Renal cortex interstitium (tissue), 11 donors: ENCODE measurements at regions not wholly inside any gene's neighbourhood (a gene's known extent, or its start where the extent isn't known, plus 50 kb on each side); places are given as distances from the start of the nearest gene placed in this dataset.
A peak's percentile ranks its signal among the peaks of the same experiment; 100 is the strongest.
"Not testable (repeated sequence)": the region's sequence is repeated elsewhere in the genome, so short reads cannot be mapped to it uniquely, and the experiment has no call there.

ENCODE experiments used
- DNase-seq, 11 donors: peaks; one replicate each; pipeline ENCODE4 v3.0.0-alpha.2; 2013; ENCODE audit warnings: low read depth in 9 of 11, low spot score in 4 of 11; ENCODE audit errors: extremely low read depth in 1 of 11

DNA sequence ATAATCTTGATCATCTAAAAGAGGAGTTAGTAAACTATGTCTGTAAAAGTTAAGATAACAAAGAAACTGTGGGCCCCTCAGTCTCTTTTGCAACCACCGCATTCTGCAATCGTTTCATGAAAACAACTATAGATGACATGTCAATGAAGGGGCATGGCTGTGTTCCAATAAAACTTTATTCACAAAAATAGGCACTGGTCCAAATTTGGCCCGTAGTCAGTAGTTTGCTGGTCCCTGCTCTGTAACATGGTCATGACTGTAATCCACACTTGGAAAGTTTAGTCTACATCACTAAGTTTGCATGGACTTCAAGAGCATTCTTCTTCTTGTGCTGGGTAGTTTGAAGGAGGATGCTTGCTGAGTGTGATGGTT is 299.3 kb upstream of the PSMD7 start:
- no peak for DNase-seq

DNA sequence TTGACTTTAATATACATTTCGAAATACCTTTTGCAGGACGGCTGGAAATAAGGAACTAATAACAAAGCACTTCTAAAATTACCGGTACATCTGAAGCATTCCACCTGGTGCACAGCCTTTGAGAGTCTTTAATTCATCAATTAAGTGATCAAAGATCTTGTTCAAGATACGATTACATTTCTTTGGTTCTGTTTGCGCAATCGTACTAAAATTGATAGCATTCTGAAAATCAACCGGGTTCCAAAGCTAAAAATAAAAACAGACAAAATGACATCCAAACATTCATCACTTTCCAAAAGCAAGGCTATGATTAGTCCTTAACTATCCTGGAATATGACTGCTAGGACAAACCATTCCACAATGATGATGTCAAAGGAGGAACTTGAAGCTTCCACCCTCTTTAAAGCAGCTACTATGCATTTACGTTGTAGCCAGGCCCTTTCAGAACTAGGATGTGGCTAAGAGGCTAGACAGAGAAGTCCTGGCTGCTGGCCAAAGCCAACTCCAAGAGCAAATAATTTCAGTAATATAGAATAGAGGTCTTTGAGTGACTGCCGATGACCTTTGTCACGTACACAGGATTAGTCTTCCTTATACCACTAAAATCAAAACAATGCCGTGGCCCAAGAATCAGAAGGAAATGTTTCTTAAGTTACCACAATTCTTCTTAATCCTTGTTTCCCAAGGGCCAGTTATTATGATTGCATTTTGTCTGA is 299.8 kb upstream of the PSMD7 start:
- DNase-seq: no peak

DNA sequence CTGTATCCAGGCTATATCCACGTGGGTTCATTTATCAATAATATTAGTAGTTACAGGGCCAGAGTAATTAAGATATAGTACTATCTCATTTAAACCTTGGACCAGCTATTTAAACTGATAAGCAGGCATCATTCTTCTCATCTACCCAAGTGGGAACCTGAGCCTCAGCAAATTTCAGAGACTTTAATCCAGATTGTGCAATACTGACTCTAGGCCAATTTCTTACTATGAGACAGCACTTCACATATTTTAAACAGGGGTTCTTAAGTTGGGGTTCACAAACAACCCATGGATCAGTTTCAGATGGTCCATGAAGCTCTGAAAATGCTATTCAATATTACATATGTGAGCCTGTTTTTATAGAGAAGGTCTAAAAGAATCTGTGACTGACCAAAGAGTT is 302.7 kb upstream of the PSMD7 start:
- no peak for DNase-seq

DNA sequence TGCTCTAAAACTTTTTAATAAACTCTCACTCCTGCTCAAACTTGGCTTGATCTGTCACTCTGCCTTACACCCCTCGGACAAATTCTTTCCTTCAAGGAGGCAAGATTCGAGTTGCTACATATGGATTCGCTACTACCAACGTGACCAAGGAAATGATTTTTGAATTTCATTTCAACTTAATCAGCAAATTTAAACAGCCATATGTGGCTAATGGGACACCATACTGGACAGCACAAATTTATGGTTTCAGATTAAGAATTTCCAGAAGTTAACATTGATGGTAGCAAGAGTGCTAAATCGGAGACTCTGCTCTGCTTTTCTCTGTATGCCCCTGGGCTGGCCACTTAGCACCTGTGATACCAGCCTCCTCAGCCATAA is 318.2 kb upstream of the PSMD7 start:
- no peak for DNase-seq

DNA sequence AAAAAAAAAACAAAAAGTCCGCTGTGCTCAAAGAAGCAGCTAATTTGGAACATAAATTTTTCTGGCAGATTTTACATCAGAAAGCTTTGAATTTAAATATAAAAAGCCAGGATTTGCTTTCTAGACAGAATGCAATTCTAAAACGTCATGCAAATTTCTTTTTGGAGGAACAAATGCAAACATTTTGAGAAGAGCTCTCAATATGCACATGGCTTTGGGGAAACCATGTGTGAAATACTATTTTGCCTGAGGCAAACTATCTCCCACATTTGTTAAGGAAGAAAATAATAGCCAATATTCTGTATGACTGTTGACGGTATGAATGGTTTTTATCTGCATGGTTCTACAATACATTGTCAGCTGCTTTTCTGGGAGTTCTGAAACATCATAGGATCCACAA is 320.0 kb upstream of the PSMD7 start:
- no peak for DNase-seq

DNA sequence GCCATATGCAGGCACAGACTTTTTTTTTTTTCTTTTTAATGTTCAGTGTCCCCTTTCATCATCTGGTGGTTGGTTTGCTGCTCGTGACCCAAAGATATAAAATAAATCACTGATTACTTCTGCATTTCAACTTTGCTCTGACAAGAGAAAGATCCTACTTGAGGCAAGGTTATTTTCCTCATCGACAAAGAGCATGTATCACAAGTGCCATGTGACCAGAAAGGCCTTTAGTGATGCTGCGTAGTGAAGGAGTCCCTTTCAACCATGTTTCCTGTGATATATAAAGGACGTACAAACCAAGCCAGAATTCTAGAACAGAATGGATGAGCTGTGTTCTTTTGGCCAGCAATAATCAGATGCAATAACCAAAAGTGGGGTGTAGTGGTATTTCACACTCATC is 323.4 kb upstream of the PSMD7 start:
- DNase-seq: no peak

DNA sequence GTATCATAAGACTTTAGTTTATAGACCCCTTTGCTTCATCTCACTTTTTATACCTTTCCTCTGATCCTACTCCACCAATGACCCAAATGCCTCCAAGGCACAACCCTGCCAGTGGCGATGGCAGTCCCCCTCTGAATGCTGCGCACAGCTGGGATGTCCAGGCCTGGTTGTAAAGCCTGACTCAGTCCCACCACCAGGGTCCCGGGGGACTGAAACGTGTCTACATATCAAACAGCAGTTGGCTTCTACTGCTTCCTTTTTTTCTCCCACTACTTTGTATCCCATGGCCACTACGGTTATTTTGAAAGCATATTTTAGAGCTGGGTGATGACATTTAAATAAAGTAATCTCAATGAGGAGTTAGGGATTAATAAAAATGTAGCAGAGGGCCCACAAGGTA is 329.8 kb upstream of the PSMD7 start:
- DNase-seq: no peak

DNA sequence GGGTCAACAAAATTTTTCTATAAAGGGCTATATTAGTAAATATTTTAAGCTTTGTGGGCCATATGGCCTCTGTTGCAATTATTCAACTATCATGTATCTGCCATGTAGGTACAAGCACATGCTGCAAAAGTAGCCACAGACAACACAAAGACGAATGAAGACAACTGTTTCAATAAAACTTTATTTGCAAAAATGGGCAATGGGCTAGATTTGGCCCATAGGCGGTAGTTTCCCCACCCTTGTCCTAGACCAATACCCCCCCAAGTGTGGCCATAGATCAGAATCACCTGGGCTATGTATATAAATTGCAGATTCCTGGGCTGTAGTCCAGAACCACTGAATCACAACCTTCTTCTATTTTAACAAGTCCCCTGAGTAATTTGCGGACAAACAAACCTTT is 331.0 kb upstream of the PSMD7 start:
- no peak for DNase-seq

DNA sequence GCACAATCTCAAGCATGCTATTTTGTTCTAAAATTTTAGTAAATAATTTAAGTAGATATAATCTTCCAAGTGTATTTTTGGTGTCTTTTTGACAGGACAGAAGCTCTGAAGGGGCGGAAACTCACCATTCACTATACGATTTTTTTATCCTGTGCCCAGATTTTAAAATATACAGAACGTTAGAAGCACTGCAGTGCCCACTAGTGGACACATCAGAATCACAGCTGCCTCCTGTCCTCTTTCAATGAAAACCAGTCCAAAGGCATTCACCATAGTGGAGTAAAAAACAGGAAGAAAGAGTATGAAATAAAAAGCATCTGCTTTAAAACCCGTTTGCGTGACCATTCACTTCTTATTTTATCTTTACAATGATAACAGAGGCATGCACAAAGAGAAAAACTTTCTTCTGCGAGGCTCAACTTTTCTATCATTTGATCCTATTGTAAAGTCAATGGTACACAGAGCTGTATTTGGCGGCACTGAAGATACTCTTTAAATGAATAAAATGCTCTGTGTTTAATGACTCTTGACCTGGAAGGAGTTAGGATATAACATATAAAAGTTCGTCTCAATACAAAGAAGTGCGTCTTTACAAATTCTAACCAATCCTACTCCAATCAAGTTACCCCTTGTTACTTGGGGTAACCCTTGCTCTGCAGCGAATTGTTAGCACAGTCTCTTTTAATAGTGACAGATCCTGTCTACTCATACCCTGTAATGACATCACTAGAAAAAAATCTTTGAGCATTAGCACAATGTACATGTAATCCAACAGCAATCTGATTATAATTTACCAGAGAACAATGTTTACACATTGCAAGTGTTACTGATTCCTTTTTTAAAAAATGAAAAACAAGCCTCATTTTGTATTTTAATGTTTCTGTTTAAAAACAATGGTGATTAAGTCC is 339.8 kb upstream of the PSMD7 start:
- DNase-seq: peak; percentile 35 to 71 (median 45)

DNA sequence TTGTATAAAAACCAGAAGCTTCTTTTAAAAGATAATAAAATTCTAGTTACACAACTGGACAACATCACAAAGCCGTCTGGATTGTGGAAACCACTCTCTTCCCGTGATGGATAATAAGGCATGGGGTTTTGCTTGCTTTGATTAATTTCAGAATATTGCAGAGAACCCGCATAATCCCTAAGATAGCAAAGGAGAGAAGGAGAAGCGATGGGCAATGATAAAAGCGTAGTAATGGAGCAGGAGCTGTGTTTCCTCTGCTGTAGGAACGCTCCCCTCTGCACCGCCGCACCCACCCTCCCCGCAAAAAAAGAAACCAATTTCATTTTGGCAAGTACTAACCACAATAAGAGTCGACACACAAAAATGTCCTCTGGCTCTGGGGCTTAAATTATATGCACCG is 340.9 kb upstream of the PSMD7 start:
- DNase-seq: no peak

DNA sequence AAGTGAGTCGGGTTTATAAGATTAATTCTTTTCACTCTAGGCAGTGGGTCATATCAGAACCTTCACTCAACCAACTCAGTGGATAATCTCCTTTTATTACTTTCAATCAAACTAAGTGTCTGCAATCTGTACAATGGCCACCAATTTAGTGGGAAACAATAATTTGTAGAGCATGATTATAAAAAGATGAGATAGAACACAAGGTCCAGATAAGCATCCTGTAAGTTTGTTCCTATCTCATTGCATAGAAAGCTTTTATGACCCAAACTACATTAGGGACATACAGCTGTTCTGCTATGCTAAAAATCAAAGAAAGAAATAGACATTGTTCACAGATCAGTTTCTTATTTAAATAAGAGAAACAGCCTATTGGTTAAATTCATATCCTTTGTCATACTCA is 341.4 kb upstream of the PSMD7 start:
- DNase-seq: no peak

DNA sequence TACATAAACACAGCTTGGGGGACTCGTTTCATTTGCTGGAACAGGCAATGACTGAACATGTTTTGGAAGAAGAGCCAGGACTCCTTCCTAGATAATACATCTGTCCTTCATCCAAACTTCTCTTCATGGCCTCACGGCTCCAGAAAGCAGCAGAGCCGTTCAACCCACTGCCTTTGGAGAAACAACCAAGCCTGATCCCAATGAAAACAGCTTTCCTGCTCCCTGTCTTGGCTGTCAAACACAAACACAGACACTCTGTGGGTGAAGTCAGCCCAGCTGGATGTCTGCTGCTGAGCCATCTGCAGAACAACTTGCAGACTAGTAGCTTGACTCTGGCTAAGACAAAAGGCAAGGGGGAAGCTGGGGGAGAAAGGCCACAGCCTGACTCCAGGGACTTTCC is 345.1 kb upstream of the PSMD7 start:
- DNase-seq: peak in 3 of 11 donors; percentile 4 to 23 (median 6)

DNA sequence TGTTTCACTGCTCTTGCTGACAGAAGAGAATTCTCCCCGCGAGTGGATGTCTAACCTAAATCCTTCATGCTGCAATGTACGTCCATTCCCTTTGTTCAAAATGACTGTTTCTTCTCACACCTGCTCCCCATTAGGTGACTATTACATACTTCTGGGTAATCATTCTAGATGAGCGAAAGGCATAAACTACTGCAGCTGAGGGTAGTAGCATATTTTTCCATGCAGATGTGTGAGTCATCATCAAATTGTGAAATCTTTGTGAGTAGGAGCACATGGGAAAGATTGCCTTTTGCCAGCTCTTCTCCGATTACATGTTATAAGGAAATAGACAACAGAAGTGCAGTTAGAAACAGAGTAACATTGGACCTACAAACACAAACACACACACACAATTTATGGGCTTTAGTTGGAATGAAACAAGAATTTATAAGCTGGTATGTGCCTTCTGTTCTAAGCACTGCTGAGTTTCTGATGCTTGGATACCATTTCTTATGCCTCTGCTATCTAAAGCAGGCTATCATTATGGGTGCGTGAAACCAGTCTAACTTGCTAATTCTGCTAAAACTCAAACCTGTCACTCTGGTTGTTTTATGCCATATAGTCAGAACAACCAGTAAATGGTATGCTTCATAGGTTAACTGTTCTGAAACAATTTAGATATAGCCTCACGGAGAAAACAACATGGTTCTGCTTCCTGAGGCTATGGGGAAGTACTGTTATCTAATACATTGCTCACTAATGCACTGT is 346.9 kb upstream of the PSMD7 start:
- no peak for DNase-seq

DNA sequence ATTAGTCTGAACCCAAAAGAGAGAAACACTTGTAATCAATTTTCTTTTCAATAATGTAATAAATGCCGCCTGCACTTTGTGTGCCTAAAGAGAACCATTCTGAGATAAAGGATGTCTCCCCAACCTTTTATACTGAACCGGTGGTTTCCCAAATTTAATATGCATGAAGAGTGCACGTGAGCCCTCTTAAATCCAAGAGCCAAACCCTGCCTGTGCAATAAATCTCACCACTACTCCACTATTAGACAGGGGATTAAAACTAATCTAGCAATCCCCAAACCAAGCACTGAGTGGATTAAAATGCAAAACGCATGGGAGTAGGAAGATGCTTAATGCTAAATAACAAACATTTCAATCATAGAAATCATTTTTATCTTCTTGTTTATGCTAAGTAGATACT is 351.0 kb upstream of the PSMD7 start:
- no peak for DNase-seq

DNA sequence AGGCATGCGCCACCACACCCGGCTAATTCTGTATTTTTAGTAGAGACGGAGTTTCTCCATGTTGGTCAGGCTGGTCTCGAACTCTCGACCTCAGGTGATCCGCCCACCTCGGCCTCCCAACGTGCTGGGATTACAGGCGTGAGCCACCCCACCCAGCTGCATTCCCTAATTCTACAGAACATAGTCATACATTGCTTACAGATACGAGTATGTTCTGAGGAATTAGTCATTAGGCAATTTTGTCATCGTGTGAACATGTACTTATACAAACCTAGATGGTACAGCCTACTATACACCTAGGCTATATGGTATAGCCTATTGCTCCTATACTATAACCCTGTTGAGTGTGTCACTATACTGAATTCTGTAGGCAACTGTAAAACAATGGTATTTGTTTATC is 353.4 kb upstream of the PSMD7 start:
- not testable (repeated sequence) for DNase-seq

DNA sequence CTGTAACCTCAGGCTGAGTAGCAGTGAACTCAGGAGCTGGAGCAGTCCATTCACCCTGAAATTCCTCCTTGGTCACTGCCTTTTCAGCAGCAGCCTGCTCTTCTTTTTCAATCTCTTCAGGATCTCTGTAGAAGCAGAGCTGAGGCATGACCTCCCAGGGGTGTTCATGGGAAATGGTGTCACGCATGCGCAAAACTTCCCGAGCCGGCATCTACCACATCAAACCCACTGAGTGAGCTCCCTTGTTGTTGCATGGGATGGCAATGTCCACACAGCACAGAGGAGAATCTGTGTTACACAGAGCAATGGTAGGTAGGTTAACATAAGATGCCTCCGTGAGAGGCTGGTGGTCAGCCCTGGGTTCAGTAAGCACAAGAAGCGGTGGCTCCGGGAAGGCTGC is 355.8 kb upstream of the PSMD7 start:
- not testable (repeated sequence) for DNase-seq

DNA sequence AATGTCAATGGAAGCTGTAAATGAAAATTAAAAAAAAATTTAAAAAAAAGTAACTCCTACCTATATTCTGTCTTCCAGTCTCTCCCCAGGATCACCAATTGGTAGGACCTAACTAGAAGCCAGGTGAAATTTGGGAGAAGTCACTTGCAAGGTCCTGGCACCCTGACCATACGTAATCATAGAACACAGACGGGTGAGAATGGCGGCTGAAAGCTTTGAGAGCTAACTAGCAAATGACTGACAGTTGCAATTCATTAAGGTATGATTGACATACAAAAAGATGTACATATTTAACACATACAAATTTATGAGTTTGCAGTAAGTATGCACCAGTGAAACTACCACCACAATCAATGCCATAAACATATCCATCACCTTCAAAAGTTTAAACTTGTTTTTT is 372.7 kb upstream of the PSMD7 start:
- no peak for DNase-seq

DNA sequence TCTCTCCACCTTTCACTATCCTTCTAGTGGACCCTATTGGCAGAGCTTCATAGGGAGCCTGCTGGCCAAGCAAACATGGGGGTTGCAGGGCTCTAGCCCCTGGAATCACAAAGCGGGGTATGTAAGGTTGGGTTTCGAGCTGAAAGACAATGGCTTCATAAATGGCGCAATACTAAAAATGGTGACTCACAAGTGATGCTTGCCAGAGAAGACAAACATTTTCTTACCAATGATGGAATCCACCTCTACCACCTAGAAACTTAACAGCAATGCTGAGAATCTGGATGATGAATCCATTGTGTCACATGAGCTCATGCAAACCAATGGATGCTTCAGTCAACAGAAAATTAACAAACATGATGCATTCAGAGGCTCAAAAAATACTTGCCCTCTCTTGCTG is 375.3 kb upstream of the PSMD7 start:
- DNase-seq: no peak

DNA sequence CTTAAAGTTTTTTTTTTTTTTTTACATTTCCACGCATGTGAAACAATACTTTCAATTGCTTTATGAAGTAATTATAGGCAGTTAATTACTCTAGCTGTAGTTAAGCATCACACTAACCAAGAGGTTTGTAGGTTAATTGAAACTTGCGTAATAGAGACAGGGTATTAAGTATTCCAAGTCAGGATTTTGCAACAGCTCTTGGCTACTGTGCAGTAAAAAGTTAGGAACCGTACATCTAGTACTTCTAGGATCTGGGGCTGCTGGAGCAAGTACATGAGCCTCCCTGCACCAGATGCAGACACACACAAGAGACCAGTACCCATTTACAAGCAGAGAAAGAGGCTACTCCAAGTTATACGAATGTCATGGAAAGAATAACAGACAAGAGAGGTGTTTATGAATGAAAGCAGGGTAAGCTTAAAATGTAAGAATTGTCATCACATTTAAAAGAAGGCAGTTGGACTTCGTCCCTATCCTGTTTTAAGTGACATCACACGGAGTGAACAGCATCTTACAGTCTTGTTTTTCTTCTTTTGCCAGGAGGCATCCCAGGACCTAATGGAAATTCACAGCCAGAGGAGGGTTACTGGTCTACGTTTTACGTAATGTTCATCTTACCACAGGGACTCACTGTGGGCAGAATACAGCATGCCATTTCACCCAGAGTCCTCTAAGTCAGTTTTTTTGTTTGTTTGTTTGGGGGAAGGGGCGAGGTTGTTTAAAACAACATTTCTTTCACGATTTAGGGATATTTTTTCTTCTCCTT is 379.6 kb upstream of the PSMD7 start:
- no peak for DNase-seq
